CD8-positive, alpha-beta memory T cell (primary cell): ENCODE measurements at regions not wholly inside any gene's neighbourhood (a gene's known extent, or its start where the extent isn't known, plus 50 kb on each side); places are given as distances from the start of the nearest gene placed in this dataset.

Experiments
- CTCF ChIA-PET: fragments of 350-600 bp; sonication (Branson Sonifier 250); formaldehyde crosslinking; loops from one replicate; lab custom pipeline; 2021; ENCODE audit warnings: antibody characterized with exemption; lab: Charles Lee
- POLR2A ChIA-PET: fragments of 350-600 bp; sonication (Branson Sonifier 250); formaldehyde crosslinking; loops from one replicate; lab custom pipeline; 2021; ENCODE audit warnings: antibody characterized with exemption; lab: Charles Lee
- DNase-seq, 5 donors: peaks; one replicate each; pipeline versions ENCODE4 v3.0.0 to v3.0.0-alpha.2; 2020 to 2022; ENCODE audit warnings: mixed read lengths in 1 of 5
- H3K27ac ChIP-seq: one replicate; pipeline ENCODE4 v1.7.0; 2013; ENCODE audit warnings: low read depth, mild to moderate bottlenecking, low read length, moderate library complexity
- H3K27me3 ChIP-seq: 2 replicates; pipeline ENCODE4 v1.7.0; 2013; ENCODE audit warnings: low read length, mild to moderate bottlenecking; ENCODE audit not compliant: insufficient read depth, poor library complexity, severe bottlenecking
- H3K36me3 ChIP-seq: 2 replicates; pipeline ENCODE4 v1.7.0; 2013; ENCODE audit warnings: mild to moderate bottlenecking, low read length, moderate library complexity; ENCODE audit not compliant: insufficient read depth
- H3K4me1 ChIP-seq: 2 replicates; pipeline ENCODE4 v1.7.0; 2013; ENCODE audit warnings: mild to moderate bottlenecking, low read length, moderate library complexity; ENCODE audit not compliant: insufficient read depth
- H3K4me3 ChIP-seq: 2 replicates; pipeline ENCODE4 v1.7.0; 2013; ENCODE audit warnings: mild to moderate bottlenecking, low read length
- H3K9me3 ChIP-seq: 2 replicates; pipeline ENCODE4 v1.7.0; 2013; ENCODE audit warnings: mild to moderate bottlenecking, low read length
- H3K27ac Mint-ChIP-seq, 8 donors: one replicate each; pipeline ENCODE4 v1.8.0; 2020 to 2021; ENCODE audit warnings: mixed read lengths in 8 of 8, mild to moderate bottlenecking in 6 of 8, inconsistent platforms in 3 of 8, moderate library complexity in 3 of 8
- H3K27me3 Mint-ChIP-seq, 2 donors: one replicate each; pipeline ENCODE4 v1.8.0; 2020 to 2021; ENCODE audit warnings: mixed read lengths in 2 of 2, mild to moderate bottlenecking in 1 of 2, moderate library complexity in 1 of 2
- H3K36me3 Mint-ChIP-seq, 3 donors: one replicate each; pipeline ENCODE4 v1.8.0; 2020 to 2021; ENCODE audit warnings: mixed read lengths in 3 of 3, inconsistent platforms in 1 of 3, mild to moderate bottlenecking in 1 of 3
- H3K4me1 Mint-ChIP-seq, 3 donors: one replicate each; pipeline ENCODE4 v1.8.0; 2020 to 2021; ENCODE audit warnings: mixed read lengths in 3 of 3, inconsistent platforms in 1 of 3, mild to moderate bottlenecking in 1 of 3
- H3K4me3 Mint-ChIP-seq, 7 donors: one replicate each; pipeline ENCODE4 v1.8.0; 2020 to 2021; ENCODE audit warnings: mixed read lengths in 7 of 7, mild to moderate bottlenecking in 6 of 7, moderate library complexity in 4 of 7, inconsistent platforms in 2 of 7
- H3K9me3 Mint-ChIP-seq, 5 donors: one replicate each; pipeline ENCODE4 v1.8.0; 2020 to 2022; ENCODE audit warnings: mixed read lengths in 5 of 5, mild to moderate bottlenecking in 3 of 5, moderate library complexity in 2 of 5, inconsistent platforms in 1 of 5

- Mint-ChIP-seq H3K9me3 (peaks cover 0 to 2% (median 0%) of the 10 kb centered on the region in 5 donors), H3K36me3 (no peaks in the 10 kb centered on the region), H3K4me3 (no peak overlapping the region), H3K4me1 (no peaks in the 10 kb centered on the region), H3K27ac (no peak overlapping the region), H3K27me3 (peaks cover 0 to 1% of the 10 kb centered on the region in 2 donors)
- ChIA-PET POLR2A (no interaction called here), CTCF (no interaction called here)
- Histone ChIP-seq H3K4me1 (no peaks in the 10 kb centered on the region), H3K27me3 (no peaks in the 10 kb centered on the region), H3K36me3 (no peaks in the 10 kb centered on the region), H3K27ac (no peak overlapping the region), H3K4me3 (no peak overlapping the region), H3K9me3 (no peaks in the 10 kb centered on the region)
- DNase-seq = no peak
Measured at GRCh38 chr5:113896789-113897188, 383.3 kb downstream of the YTHDC2 start.

DNA sequence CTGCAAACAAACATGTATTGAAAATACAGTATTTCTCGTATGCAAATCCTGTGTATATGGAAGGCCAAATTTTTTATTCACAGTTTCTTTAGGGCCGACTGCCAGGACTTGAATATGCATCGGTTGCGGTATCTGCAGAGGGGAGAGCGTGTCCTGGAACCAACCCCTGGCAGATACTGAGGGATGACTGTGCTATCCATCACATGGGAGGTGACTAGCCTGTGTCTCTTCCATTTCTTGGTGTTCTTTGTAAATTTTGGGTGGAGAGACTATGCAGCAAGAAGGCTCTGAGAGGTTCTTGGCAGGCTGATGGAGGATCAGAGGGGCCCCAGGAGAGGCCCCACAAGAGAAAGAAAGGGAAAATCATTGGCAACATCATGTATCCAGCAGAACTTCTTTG is 384.3 kb downstream of the YTHDC2 start:
- Mint-ChIP-seq H3K4me3 (no peak overlapping the region), H3K27ac (no peak overlapping the region), H3K36me3 (no peaks in the 10 kb centered on the region), H3K4me1 (no peaks in the 10 kb centered on the region), H3K9me3 (peaks cover 0 to 2% (median 0%) of the 10 kb centered on the region in 5 donors), H3K27me3 (peaks cover 0 to 1% of the 10 kb centered on the region in 2 donors)
- no peak overlapping the region for H3K27ac ChIP-seq
- no peaks in the 10 kb centered on the region for H3K36me3 ChIP-seq
- no peak for DNase-seq
- H3K9me3 ChIP-seq = no peaks in the 10 kb centered on the region
- no peaks in the 10 kb centered on the region for H3K27me3 ChIP-seq
- H3K4me3 ChIP-seq = no peak overlapping the region
- CTCF ChIA-PET = no interaction called here
- POLR2A ChIA-PET = no interaction called here
- no peaks in the 10 kb centered on the region for H3K4me1 ChIP-seq

DNA sequence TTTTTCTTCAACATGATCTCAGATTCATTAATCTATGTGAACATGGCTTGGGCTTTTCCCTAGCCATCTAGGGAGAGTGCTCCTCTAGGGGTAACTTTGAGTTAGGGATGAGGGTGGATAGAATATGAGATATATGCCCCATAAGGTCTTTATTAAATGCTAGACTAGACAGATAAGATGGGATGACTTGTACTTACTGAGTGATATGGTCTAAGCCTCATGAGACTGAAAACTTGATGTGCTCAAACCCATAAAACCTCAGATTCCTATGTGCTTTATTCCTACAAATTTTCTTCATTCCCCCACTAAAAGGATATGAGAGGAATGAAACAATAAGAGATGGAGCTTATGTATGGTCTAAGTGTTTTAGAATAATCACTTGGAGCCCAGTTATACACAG is 386.6 kb downstream of the YTHDC2 start:
- ChIA-PET POLR2A (no interaction called here), CTCF (no interaction called here)
- Histone ChIP-seq H3K4me1 (no peaks in the 10 kb centered on the region), H3K27me3 (no peaks in the 10 kb centered on the region), H3K36me3 (no peaks in the 10 kb centered on the region), H3K9me3 (no peaks in the 10 kb centered on the region), H3K27ac (no peak overlapping the region), H3K4me3 (no peak overlapping the region)
- no peak overlapping the region for H3K4me3 Mint-ChIP-seq
- no peaks in the 10 kb centered on the region for H3K36me3 Mint-ChIP-seq
- H3K9me3 Mint-ChIP-seq = peaks cover 0 to 2% (median 0%) of the 10 kb centered on the region in 5 donors
- H3K27me3 Mint-ChIP-seq = no peaks in the 10 kb centered on the region
- H3K27ac Mint-ChIP-seq = no peak overlapping the region
- no peaks in the 10 kb centered on the region for H3K4me1 Mint-ChIP-seq
- no peak for DNase-seq

DNA sequence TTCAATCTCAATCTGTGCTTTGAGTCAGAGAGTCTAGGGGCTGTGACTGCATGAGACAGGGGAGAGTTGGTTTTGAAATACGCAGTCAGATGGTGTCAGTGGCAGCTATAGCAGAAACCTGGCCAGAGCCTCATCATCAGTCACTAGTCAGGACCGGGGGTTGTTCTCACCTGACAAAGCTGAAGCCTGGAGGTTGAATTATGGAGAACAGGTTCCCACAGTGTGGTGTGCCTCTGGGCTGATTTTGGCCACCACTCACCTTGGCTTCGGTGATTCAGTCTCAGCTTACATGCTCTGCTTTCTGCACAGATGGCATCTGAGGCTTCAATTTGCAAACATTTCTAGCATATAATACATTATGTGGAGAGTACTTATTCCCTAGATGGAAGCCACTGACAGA is 387.3 kb downstream of the YTHDC2 start:
- POLR2A ChIA-PET = no interaction called here
- H3K4me3 Mint-ChIP-seq = no peak overlapping the region
- no peaks in the 10 kb centered on the region for H3K27me3 Mint-ChIP-seq
- DNase-seq = no peak
- H3K4me1 ChIP-seq = no peaks in the 10 kb centered on the region
- no peak overlapping the region for H3K27ac Mint-ChIP-seq
- H3K27me3 ChIP-seq = no peaks in the 10 kb centered on the region
- no peaks in the 10 kb centered on the region for H3K4me1 Mint-ChIP-seq
- peaks cover 0 to 2% (median 0%) of the 10 kb centered on the region in 5 donors for H3K9me3 Mint-ChIP-seq
- no peaks in the 10 kb centered on the region for H3K36me3 Mint-ChIP-seq
- no peak overlapping the region for H3K4me3 ChIP-seq
- H3K9me3 ChIP-seq = no peaks in the 10 kb centered on the region
- H3K27ac ChIP-seq = no peak overlapping the region
- no peaks in the 10 kb centered on the region for H3K36me3 ChIP-seq
- CTCF ChIA-PET = no interaction called here

- H3K4me1 ChIP-seq = no peaks in the 10 kb centered on the region
- Mint-ChIP-seq H3K36me3 (no peaks in the 10 kb centered on the region), H3K9me3 (peaks cover 0 to 7% (median 0%) of the 10 kb centered on the region in 5 donors), H3K27ac (no peak overlapping the region), H3K27me3 (no peaks in the 10 kb centered on the region), H3K4me3 (no peak overlapping the region), H3K4me1 (no peaks in the 10 kb centered on the region)
- no peak overlapping the region for H3K27ac ChIP-seq
- no peak for DNase-seq
- no peaks in the 10 kb centered on the region for H3K27me3 ChIP-seq
- H3K4me3 ChIP-seq = no peak overlapping the region
- ChIA-PET CTCF (no interaction called here), POLR2A (no interaction called here)
- no peaks in the 10 kb centered on the region for H3K36me3 ChIP-seq
- H3K9me3 ChIP-seq = no peaks in the 10 kb centered on the region
Measured at GRCh38 chr5:113901718-113902117, 388.2 kb downstream of the YTHDC2 start.

- H3K9me3 Mint-ChIP-seq = peaks cover 0 to 7% (median 0%) of the 10 kb centered on the region in 5 donors
- H3K27ac Mint-ChIP-seq = no peak overlapping the region
Measured at GRCh38 chr5:113902917-113903660, 389.6 kb downstream of the YTHDC2 start.

DNA sequence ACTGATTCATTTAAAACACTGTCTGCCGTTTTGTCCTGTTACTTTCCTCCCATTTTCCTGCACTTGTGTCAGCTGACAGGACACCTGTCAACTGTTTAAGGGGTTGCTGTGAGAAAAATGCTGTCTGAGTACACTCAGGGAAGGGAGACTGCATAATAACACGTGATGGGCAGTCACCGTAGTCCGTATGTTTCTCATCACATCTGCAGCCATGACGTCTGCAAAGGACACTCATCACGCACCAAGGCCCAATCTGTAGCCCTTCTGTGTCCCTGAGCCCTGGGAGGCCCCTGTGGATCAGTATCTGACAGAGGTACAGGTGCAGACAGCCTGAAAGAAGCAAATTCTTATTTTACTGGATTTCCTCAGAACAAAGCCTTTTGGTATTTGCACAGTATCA is 396.3 kb downstream of the YTHDC2 start:
- H3K4me1 Mint-ChIP-seq = no peaks in the 10 kb centered on the region
- Histone ChIP-seq H3K4me1 (no peaks in the 10 kb centered on the region), H3K4me3 (no peak overlapping the region), H3K36me3 (no peaks in the 10 kb centered on the region), H3K27me3 (no peaks in the 10 kb centered on the region), H3K9me3 (no peaks in the 10 kb centered on the region), H3K27ac (no peak overlapping the region)
- no peak overlapping the region for H3K27ac Mint-ChIP-seq
- DNase-seq = no peak
- peaks cover 0 to 2% of the 10 kb centered on the region in 2 donors for H3K27me3 Mint-ChIP-seq
- POLR2A ChIA-PET = no interaction called here
- H3K36me3 Mint-ChIP-seq = no peaks in the 10 kb centered on the region
- no peak overlapping the region for H3K4me3 Mint-ChIP-seq
- CTCF ChIA-PET = no interaction called here
- H3K9me3 Mint-ChIP-seq = peaks cover 0 to 7% (median 0%) of the 10 kb centered on the region in 5 donors

More at GRCh38 chr5:113902917-113903660, 389.6 kb downstream of the YTHDC2 start:
- H3K4me1 ChIP-seq = no peaks in the 10 kb centered on the region
- no peaks in the 10 kb centered on the region for H3K36me3 ChIP-seq
- POLR2A ChIA-PET = no interaction called here
- Mint-ChIP-seq H3K4me3 (no peak overlapping the region), H3K4me1 (no peaks in the 10 kb centered on the region), H3K27me3 (no peaks in the 10 kb centered on the region), H3K36me3 (no peaks in the 10 kb centered on the region)
- DNase-seq = no peak
- H3K9me3 ChIP-seq = no peaks in the 10 kb centered on the region
- H3K27ac ChIP-seq = no peak overlapping the region
- H3K4me3 ChIP-seq = no peak overlapping the region
- CTCF ChIA-PET = no interaction called here
- no peaks in the 10 kb centered on the region for H3K27me3 ChIP-seq

DNA sequence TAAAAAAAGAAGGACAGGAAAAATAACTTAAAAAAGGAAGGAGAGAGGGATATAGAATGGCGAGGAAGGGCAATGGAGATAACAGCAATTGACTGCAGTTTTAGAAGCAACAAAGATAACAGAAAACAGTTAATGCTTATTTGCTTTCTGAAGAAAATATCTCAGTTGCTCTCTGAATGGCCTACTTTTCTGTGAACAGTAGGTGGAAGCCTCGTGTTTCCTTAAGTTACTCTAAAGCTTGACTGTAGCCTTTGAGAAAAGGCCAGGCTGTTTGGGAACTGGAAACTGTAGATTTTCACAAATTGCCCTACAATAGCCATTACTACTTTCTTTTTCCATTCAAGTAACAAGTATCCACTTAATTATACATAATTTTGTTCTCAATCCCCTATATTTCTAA is 404.5 kb downstream of the YTHDC2 start:
- no peaks in the 10 kb centered on the region for H3K4me1 Mint-ChIP-seq
- DNase-seq = no peak
- POLR2A ChIA-PET = no interaction called here
- no peaks in the 10 kb centered on the region for H3K27me3 ChIP-seq
- H3K27ac Mint-ChIP-seq = no peak overlapping the region
- no peaks in the 10 kb centered on the region for H3K36me3 Mint-ChIP-seq
- no peaks in the 10 kb centered on the region for H3K36me3 ChIP-seq
- H3K9me3 ChIP-seq = no peaks in the 10 kb centered on the region
- H3K4me3 Mint-ChIP-seq = no peak overlapping the region
- H3K4me1 ChIP-seq = no peaks in the 10 kb centered on the region
- H3K4me3 ChIP-seq = no peak overlapping the region
- H3K9me3 Mint-ChIP-seq = peaks cover 2 to 4% (median 2%) of the 10 kb centered on the region in 5 donors
- no peaks in the 10 kb centered on the region for H3K27me3 Mint-ChIP-seq
- CTCF ChIA-PET = no interaction called here
- no peak overlapping the region for H3K27ac ChIP-seq
